ENCODE measurements at regions not wholly inside any gene's neighbourhood (a gene's known extent, or its start where the extent isn't known, plus 50 kb on each side); places are given as distances from the start of the nearest gene placed in this dataset.
"Not testable (repeated sequence)": the region's sequence is repeated elsewhere in the genome, so short reads cannot be mapped to it uniquely, and the experiment has no call there.

DNA sequence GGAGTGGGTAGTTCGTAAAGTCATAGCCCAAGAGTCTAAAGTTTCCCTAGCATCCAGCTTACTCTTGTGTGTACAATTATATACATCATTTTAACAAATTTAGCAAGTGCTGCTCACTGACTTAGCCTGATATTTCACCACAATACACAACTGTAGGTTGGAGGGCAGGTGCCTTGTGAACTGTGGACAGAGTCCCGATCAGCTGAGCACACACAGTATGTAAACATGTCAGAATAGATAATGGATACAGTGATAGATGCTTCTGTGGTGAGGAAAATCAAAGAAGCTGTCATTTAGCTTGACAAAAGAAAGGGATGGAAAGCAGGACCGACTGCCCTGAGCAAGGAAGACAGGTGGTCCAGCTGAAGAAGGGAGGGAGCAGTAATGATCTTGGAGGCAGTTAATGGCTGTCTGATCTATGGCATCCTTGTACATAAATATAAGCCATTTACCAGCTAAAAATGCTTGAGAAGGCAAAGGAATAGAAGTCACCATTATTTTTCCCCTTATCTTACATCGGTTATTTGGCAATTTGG lies 372.8 kb upstream of the UBE2E3 start:
- peaks cover 3% of the 10 kb centered on the region for H3K4me1 Mint-ChIP-seq
- ATAC-seq: no peak
- no peak overlapping the region for H3K27ac Mint-ChIP-seq
- H3K4me3 Mint-ChIP-seq: no peak overlapping the region
- H3K9me3 ChIP-seq (ENCODE audit: control insufficient read depth, low read length, poor library complexity, severe bottlenecking): no peaks in the 10 kb centered on the region
- no peaks in the 10 kb centered on the region for H3K36me3 Mint-ChIP-seq (ENCODE audit: low read depth)
- no peaks in the 10 kb centered on the region for H3K27me3 Mint-ChIP-seq
- no peak for DNase-seq

DNA sequence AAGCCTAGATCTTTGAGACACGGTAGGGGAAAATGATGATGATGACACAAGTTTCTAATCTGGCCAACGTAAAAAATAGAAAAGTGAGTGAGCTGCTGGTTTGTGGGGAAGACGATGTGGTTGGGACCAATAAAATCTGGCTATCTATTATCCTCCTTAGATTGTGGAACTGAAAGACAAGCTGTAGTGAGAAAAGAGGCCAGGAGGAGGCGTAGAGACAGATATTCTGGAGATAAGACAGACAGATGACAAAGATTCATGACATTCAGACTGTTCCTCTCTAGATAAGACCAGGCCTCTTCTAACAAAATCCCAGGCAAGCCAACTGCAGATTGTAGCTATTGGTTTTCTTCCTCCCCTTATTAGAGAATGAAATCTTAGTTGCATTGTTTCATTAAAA lies 376.3 kb upstream of the UBE2E3 start:
- Mint-ChIP-seq H3K27ac (no peak overlapping the region), H3K4me3 (no peak overlapping the region), H3K4me1 (no peaks in the 10 kb centered on the region), H3K36me3 (ENCODE audit: low read depth) (no peaks in the 10 kb centered on the region), H3K27me3 (no peaks in the 10 kb centered on the region)
- no peaks in the 10 kb centered on the region for H3K9me3 ChIP-seq (ENCODE audit: control insufficient read depth, low read length, poor library complexity, severe bottlenecking)
- no peak for ATAC-seq
- no peak for DNase-seq

DNA sequence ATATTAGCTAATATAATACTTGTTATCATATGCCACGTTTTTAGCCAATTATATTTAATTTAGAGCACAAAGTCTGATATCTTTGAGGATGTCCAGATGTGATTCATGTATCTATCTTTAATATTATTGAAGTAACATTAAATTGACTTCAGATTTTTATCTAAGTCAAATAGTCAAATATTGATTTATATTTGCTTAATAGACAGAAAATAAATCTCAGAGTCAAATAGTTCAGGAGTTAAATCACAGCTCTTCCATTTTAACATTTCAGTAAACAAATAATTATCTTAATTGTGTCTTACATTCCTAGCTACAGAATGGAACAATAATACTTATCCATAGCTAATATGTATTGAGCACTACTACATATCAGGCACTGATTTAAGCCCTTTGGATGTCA lies 379.4 kb upstream of the UBE2E3 start:
- H3K36me3 Mint-ChIP-seq (ENCODE audit: low read depth): no peaks in the 10 kb centered on the region
- no peak overlapping the region for H3K4me3 Mint-ChIP-seq
- H3K9me3 ChIP-seq (ENCODE audit: control insufficient read depth, low read length, poor library complexity, severe bottlenecking): no peaks in the 10 kb centered on the region
- H3K27ac Mint-ChIP-seq: no peak overlapping the region
- no peak for ATAC-seq
- no peak for DNase-seq
- H3K27me3 Mint-ChIP-seq: no peaks in the 10 kb centered on the region
- no peaks in the 10 kb centered on the region for H3K4me1 Mint-ChIP-seq

DNA sequence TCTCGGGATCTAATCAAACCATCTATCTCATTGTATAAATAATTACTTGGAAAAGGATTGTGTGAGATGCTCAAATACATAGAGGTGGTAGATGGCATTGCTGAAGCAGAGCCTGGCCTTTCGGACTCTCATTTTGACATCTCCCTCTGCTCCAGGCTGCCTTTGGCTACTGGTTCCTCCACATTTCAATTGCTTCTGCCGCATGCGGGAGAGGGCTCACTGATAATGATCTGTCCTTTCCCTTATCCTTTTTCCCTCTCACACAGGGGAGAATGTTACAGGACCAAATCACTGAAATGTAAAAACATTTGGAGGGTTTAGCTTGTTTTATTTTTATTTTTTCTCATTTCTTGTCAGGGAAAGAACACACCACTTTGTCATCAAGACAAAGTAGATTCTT lies 380.6 kb upstream of the UBE2E3 start:
- Mint-ChIP-seq H3K36me3 (ENCODE audit: low read depth) (no peaks in the 10 kb centered on the region), H3K27ac (no peak overlapping the region), H3K4me3 (no peak overlapping the region), H3K4me1 (no peaks in the 10 kb centered on the region), H3K27me3 (no peaks in the 10 kb centered on the region)
- DNase-seq (no peak), ATAC-seq (no peak)
- no peaks in the 10 kb centered on the region for H3K9me3 ChIP-seq (ENCODE audit: control insufficient read depth, low read length, poor library complexity, severe bottlenecking)

DNA sequence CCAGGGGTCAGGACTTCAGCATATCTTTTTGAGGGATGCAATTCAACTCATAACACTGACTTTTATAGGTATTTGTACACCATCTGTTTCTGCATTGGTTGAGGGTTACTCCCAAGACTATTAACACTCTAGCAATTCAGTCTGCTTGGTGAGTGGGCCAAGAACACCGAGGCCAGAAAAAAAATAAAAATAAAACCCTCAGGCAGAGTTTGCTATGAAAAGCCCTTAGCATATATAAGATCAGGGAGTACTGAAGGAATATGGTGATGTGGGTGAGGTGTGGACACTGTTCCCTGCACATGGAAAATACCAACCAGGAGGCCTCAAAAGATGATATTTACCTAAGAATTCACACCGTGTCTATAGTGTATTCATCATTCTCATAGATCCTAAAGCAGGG lies 383.2 kb upstream of the UBE2E3 start:
- Mint-ChIP-seq H3K36me3 (ENCODE audit: low read depth) (no peaks in the 10 kb centered on the region), H3K27ac (no peak overlapping the region), H3K4me1 (no peaks in the 10 kb centered on the region), H3K27me3 (no peaks in the 10 kb centered on the region), H3K4me3 (no peak overlapping the region)
- DNase-seq (no peak), ATAC-seq (no peak)
- no peaks in the 10 kb centered on the region for H3K9me3 ChIP-seq (ENCODE audit: control insufficient read depth, low read length, poor library complexity, severe bottlenecking)

DNA sequence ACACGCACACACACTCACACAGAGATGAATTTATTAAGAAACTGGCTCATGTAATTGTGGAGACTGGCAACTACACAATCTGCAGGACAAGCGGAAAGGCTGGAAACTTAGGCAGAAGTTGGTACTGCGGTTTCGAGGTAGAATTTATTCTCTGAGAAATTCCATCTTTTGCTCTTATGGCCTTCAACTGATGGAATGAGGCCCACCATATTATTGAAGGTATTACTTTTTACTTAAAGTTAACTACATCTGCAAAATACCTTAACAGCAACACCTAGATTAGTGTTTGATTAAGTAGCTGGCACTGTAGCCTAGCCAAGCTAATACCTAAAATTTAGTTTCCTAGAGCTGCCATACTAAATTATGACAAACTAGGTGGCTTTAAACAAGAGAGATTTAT lies 384.0 kb upstream of the UBE2E3 start:
- Mint-ChIP-seq H3K4me1 (peaks cover 2% of the 10 kb centered on the region), H3K36me3 (ENCODE audit: low read depth) (no peaks in the 10 kb centered on the region), H3K27me3 (no peaks in the 10 kb centered on the region), H3K27ac (no peak overlapping the region), H3K4me3 (no peak overlapping the region)
- no peaks in the 10 kb centered on the region for H3K9me3 ChIP-seq (ENCODE audit: control insufficient read depth, low read length, poor library complexity, severe bottlenecking)
- DNase-seq (no peak), ATAC-seq (no peak)

DNA sequence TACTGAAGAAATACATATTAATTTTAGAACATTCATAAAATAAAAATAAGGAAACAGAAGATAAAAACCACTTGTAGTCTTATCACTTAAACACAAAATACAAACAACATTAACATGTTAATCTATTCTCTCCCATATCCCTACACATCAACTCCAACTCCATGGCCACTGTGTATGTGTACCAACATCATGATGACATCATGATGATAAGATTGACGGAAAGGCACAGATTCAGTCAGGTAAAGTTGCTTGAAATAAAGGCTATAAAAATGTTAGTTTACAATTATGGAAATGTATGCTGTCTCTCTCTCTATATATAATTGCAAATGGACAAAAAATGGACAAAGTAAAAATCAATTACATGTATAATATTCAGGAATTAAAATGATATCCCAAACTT lies 388.5 kb upstream of the UBE2E3 start:
- no peak for ATAC-seq
- no peak overlapping the region for H3K27ac Mint-ChIP-seq
- H3K4me1 Mint-ChIP-seq: peaks cover 5% of the 10 kb centered on the region
- H3K36me3 Mint-ChIP-seq (ENCODE audit: low read depth): no peaks in the 10 kb centered on the region
- DNase-seq: no peak
- H3K4me3 Mint-ChIP-seq: no peak overlapping the region
- H3K27me3 Mint-ChIP-seq: no peaks in the 10 kb centered on the region
- H3K9me3 ChIP-seq (ENCODE audit: control insufficient read depth, low read length, poor library complexity, severe bottlenecking): no peaks in the 10 kb centered on the region

DNA sequence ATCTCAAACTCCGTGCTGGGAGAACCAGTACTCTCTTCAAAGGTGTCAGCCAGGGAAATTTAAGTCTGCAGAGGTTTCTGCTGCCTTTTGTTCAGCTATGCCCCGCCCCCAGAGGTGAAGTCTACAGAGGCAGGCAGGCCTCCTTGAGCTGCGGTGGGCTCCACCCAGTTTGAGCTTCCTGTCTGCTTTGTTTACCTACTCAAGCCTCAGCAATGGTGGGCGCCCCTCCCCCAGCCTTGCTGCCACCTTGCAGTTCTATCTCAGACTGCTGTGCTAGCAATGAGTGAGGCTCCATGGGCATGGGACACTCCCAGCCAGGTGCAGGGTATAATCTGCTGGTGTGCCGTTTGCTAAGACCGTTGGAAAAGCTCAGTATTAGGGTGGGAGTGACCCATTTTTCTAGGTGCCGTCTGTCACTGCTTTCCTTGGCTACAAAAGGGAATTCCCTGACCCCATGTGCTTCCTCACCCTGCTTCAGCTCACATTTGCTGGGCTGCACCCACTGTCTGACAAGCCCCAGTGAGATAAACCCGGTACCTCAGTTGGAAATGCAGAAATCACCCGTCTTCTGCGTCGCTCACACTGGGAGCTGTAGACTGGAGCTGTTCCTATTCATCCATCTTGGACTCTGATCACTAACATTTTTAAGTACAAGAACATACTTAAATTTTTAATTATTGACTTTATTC lies 389.2 kb upstream of the UBE2E3 start:
- peak overlapping the region; percentile 45 for H3K4me3 Mint-ChIP-seq
- not testable (repeated sequence) for H3K27me3 Mint-ChIP-seq; H3K9me3 ChIP-seq (ENCODE audit: control insufficient read depth, low read length, poor library complexity, severe bottlenecking); H3K4me1 Mint-ChIP-seq; H3K36me3 Mint-ChIP-seq (ENCODE audit: low read depth)
- DNase-seq (peak in 1 of 3 donors; percentile 4), ATAC-seq (peak; percentile 50)
- peak overlapping the region; percentile 57 for H3K27ac Mint-ChIP-seq

DNA sequence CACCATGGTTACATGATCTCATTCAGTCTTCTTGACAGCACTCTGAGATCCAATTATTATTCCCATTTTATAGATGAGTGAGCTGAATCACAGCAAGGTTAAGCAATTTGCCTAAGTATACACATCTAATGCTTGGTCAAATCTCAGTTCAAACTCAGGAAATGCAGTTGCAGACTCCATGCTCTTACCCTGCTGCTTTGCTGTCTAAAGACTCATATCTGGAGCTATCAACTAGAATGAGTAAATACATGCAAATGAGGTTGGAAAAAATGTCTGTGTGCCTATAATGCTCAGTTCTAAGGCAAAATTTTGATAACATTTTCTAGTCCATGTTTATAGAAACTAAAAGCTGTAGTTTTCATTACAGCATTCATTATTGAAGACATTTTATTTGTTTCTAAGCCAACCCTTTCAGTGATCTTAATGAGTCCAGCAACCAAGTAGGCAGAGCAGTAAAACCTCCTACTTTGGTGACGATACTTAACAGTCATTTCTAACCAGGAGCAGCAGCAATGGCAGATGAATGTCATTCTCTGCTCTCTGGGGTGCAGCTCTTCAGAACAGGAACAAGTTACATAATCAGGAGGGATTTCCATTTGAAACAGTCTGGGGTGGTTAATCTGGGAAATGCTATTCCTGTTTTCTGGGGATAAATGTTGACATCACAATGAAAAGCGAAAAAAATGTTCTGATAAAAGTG lies 396.8 kb upstream of the UBE2E3 start:
- H3K36me3 Mint-ChIP-seq (ENCODE audit: low read depth): no peaks in the 10 kb centered on the region
- DNase-seq (no peak), ATAC-seq (no peak)
- H3K4me3 Mint-ChIP-seq: no peak overlapping the region
- no peaks in the 10 kb centered on the region for H3K9me3 ChIP-seq (ENCODE audit: control insufficient read depth, low read length, poor library complexity, severe bottlenecking)
- H3K4me1 Mint-ChIP-seq: no peaks in the 10 kb centered on the region
- peaks cover 11% of the 10 kb centered on the region for H3K27me3 Mint-ChIP-seq
- no peak overlapping the region for H3K27ac Mint-ChIP-seq

DNA sequence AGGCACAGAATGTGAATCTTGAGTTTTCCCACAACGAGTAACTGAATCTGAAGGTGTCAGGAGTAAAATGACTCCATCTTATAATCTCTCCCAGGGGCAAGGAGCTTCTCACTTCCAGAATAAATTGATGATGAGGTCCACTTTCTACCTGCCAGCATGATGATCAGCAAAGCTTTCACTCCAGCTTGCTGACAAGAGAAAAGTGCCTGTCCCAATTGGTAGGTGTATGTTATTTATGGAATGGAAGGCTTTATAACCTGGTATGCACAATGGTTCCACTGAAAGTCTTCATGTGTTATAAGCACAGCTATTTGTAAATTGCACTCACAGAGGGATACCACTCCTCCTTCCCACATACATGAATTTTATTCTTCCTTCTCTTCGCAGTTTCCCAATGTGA lies 401.0 kb upstream of the UBE2E3 start:
- Mint-ChIP-seq H3K36me3 (ENCODE audit: low read depth) (no peaks in the 10 kb centered on the region), H3K27me3 (peaks cover 11% of the 10 kb centered on the region), H3K4me3 (no peak overlapping the region), H3K4me1 (no peaks in the 10 kb centered on the region), H3K27ac (no peak overlapping the region)
- ATAC-seq (no peak), DNase-seq (no peak)
- no peaks in the 10 kb centered on the region for H3K9me3 ChIP-seq (ENCODE audit: control insufficient read depth, low read length, poor library complexity, severe bottlenecking)

DNA sequence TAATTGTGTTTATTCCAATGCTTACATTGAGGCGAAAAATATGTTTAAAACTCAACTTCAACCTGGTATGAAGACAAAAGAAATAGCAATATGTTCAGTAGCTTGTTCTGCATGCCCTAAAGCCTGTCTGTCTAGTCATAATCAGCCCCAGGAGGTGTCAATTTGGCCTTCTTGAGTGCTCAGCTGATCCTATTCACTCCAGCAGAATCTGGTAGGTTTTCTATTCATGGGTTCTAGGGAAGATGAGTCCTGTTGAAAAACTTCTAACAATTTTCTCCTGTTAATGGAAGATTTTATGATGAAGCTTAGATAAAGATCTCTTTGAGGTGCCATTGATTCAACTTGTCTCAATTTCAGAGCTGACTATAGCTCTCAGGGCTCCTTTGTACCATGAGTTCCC lies 402.0 kb upstream of the UBE2E3 start:
- H3K27me3 Mint-ChIP-seq: peaks cover 11% of the 10 kb centered on the region
- no peak for ATAC-seq

DNA sequence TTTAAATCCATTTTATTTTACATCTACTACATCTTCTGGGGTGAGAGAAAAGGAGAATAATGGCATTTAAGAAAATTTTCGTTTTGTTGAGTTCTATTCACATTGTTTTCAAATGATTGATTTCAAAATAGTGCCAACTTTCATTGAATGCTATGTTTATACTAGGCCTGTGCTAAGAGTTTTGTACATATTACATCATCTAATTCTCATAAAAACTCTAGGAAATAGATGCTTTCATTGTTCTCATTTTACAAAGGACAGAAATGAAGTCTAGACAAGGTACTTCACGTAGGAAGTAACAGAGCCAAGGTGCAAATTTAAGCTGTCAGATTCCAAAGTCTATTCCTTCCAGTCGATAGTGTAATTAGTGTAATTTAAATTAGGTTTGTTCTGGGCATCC lies 402.8 kb upstream of the UBE2E3 start:
- Mint-ChIP-seq H3K36me3 (ENCODE audit: low read depth) (no peaks in the 10 kb centered on the region), H3K4me3 (no peak overlapping the region), H3K27me3 (peaks cover 11% of the 10 kb centered on the region), H3K27ac (no peak overlapping the region), H3K4me1 (no peaks in the 10 kb centered on the region)
- H3K9me3 ChIP-seq (ENCODE audit: control insufficient read depth, low read length, poor library complexity, severe bottlenecking): no peaks in the 10 kb centered on the region
- no peak for ATAC-seq
- DNase-seq: no peak

More for the DNA sequence above, 402.0 kb upstream of the UBE2E3 start:
- Mint-ChIP-seq H3K4me1 (no peaks in the 10 kb centered on the region), H3K36me3 (ENCODE audit: low read depth) (no peaks in the 10 kb centered on the region), H3K4me3 (no peak overlapping the region), H3K27ac (no peak overlapping the region)
- no peaks in the 10 kb centered on the region for H3K9me3 ChIP-seq (ENCODE audit: control insufficient read depth, low read length, poor library complexity, severe bottlenecking)
- no peak for DNase-seq

DNA sequence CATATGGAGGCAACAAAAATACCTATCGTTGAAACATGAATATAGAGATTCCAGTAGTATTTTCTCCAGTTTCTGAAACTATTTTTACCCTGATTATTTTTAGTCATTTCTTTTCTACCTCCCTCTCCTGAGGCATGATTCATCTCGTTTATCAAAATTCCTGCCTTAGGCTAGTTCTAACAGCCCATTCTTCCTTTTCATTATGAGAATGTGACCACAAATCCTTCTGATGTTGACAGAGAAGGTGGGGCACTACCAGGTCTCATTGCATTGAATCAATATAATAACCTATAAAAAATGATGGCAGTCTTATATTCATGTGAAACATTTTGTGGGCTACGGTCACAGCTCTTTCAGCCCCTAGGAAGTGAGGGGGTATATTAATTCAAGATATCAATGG lies 406.5 kb upstream of the UBE2E3 start:
- Mint-ChIP-seq H3K4me1 (no peaks in the 10 kb centered on the region), H3K27ac (no peak overlapping the region), H3K27me3 (peaks cover 3% of the 10 kb centered on the region), H3K36me3 (ENCODE audit: low read depth) (no peaks in the 10 kb centered on the region), H3K4me3 (no peak overlapping the region)
- ATAC-seq: no peak
- no peak for DNase-seq
- H3K9me3 ChIP-seq (ENCODE audit: control insufficient read depth, low read length, poor library complexity, severe bottlenecking): no peaks in the 10 kb centered on the region

DNA sequence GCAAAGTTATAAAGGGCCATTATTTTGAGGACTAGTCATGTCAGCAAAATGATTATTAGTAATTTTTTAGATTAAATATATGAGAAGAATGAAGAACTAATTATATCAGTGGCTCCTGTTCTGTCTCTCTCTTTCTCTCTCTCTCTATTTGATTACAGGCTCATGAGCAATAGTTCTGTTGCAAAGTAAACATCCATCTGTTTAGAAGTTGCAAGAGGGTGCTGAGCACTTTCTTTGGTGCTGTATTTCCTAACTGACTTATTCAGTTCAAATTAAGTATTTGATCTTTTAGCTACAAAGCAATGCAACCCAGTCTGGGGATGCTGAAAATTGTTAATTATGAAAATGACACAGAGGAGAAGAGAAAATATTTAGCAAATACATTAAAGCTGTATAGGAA lies 408.1 kb upstream of the UBE2E3 start:
- Mint-ChIP-seq H3K27ac (no peak overlapping the region), H3K27me3 (peaks cover 6% of the 10 kb centered on the region), H3K36me3 (ENCODE audit: low read depth) (no peaks in the 10 kb centered on the region), H3K4me3 (no peak overlapping the region), H3K4me1 (no peaks in the 10 kb centered on the region)
- ATAC-seq: no peak
- no peak for DNase-seq
- no peaks in the 10 kb centered on the region for H3K9me3 ChIP-seq (ENCODE audit: control insufficient read depth, low read length, poor library complexity, severe bottlenecking)

Data from T-helper 17 cell (primary cell).